Left renal cortex interstitium (tissue), 4 donors: ENCODE measurements at regions not wholly inside any gene's neighbourhood (a gene's known extent, or its start where the extent isn't known, plus 50 kb on each side); places are given as distances from the start of the nearest gene placed in this dataset.

Experiments
- DNase-seq, 4 donors: peaks; one replicate each; pipeline ENCODE4 v3.0.0-alpha.2; 2013; ENCODE audit warnings: low read depth in 4 of 4, low spot score in 2 of 4, missing footprints in 1 of 4

- no peak for DNase-seq
Measured at GRCh38 chr3:72319194-72320094, 528.8 kb downstream of the SHQ1 start.

DNA sequence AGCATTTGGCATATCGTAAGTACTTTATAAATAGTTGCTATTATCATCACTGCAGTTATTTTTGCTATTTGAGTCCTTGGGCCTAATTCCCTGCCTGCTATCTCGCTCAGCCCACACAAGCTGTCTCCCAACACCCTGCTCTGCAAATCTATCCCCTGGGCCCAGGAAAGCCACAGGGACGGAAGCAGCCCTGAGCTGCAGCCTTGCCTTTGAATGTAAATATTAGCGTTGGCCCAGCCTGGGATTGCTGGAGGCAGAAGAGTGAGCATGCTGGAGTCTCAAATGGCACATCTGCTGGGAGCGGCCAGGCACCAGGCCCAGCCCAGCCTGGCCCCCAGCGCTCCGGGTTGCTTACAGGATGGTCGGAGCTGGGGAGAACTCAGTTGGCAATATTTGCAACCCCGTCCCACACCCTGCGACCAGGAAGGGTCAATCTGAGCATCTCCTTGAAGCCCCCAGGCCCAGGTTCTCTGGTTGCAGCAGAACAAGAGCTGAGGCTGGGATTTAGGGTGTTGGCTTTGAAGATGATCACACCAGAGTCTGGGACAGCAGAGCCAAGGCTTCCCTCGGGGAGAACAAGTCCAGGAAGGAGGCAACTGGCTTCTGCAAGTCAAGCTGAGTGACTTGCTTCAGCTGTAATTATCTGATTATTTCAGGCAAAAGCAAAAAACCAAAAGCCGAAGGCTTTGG lies 529.6 kb downstream of the SHQ1 start:
- DNase-seq: no peak

DNA sequence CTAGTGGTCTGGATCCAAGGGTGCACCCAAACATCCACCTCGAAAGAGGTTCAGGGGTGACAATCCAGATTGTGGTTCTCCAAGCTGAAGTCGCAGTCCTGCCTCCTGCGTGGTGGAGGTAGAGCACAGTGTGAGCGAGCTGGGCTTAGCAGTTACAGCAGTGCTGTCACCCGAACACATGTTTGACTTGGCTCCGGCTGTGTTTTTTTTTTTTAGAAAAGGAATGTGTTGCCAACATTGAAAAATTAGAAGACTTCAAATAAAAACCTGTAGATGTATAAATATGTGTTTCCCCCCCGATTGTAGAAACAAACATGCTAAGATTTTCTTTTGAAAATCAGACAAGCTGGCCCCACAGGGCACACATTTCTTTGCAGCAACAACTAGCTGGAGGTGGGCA lies 530.8 kb downstream of the SHQ1 start:
- no peak for DNase-seq

GRCh38 chr3:72316501-72317279 lies 531.6 kb downstream of the SHQ1 start:
- DNase-seq: no peak

DNA sequence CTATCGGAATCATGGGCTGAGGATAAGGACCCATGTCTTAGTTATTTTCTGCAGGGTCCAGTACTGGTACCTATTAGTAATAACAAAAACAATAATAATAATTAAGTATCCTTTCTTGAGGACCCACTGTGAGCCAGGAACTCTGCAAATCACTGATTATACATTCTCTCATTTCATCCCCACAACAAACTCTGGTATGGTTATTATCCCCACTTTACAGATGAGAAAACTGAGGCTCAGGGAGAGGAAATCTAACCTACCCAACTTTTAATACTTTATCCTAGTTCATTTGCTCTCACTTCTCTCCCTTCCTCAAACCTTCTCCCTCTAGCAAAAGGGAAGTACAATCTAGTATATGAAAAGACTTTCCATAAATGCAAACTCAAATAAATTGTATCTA lies 528.4 kb upstream of the PROK2 start:
- no peak for DNase-seq

- no peak for DNase-seq
Measured at GRCh38 chr3:72312339-72312738, 527.4 kb upstream of the PROK2 start.

DNA sequence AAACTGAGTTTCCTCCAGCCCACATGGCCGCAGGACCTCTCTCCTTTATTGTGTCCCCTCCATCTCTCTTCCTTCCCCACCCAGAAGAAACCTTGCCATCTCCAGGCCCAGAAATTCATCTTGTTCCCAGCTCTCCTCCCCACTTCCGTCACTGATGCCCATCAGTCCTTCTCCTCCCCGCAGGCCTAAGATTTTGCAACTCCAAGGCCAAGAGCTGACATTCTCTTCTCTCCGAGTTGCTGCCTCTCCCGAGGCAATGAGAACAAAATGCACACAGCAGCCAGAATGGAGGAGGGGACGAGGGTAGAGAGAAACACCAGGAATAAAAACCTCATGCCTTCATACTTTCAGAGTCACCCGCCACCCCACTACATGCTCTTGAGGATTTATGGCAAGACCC lies 526.5 kb upstream of the PROK2 start:
- no peak for DNase-seq

DNA sequence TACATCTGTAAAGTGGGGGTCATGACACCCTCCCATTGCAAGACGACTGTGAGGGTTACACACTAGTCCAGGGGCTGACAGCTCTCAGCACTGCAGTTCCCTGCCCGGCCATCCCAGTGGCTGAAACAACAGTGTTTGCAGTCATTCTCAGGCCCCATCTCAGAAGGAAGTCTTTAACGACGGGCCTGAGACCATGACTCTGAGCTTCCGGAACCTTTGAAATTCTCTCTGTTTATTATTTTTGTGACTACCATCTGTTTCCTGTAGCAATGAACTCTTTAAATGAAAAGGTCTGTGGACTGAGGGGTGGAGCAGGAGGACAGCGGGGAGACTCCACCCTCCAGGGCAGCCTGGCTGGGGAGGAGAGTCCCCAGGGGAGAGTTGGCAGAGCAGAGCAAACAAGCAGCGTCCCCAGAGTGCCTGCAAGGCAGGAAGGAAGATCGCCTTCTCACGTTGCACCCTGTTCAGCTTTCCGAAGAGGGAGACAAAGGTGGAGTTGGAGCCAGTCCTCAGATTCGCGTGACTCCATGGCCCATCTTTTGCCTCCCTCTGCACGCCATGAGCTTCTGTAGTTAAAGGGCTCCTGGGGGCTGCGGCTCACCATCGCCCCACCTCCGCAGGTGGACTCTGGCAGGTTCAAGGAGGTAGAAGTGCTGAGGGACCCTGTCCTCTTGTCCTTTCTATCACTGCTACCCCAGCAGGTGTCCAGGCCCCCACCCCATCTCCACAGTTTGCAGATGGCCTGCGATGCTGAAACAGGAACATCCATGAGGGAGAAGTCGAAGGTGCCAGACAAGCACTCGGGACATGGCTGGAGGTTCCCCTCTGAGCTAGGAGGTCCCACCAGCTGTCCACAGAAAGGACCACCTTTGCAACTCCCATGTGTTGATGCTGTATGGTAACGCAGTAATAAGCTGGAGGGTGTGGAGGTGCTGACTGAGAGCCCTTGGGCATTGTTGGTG lies 525.8 kb upstream of the PROK2 start:
- DNase-seq: peak in 1 of 4 donors; percentile 31

- DNase-seq: no peak
Measured at GRCh38 chr3:72309661-72310418, 524.9 kb upstream of the PROK2 start.

DNA sequence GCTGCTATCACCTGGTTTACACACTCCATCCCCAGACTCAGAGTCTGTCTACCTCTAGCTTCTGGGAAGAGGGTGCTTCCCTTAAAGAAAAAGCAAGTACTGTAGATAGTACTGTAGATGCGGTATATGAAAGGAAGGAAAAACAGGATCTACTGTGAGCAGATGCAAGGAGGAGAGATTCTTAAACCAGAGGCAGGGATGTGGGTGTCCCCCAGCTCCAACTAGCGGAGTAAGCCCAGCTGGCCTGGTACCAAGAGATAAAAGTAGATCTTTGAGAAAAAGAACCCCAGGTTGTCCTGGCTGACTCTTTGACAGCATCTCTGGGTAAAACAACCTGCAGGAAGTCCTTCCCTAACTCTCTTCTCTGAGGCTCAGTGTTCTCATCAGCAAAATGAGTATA lies 523.7 kb upstream of the PROK2 start:
- no peak for DNase-seq

DNA sequence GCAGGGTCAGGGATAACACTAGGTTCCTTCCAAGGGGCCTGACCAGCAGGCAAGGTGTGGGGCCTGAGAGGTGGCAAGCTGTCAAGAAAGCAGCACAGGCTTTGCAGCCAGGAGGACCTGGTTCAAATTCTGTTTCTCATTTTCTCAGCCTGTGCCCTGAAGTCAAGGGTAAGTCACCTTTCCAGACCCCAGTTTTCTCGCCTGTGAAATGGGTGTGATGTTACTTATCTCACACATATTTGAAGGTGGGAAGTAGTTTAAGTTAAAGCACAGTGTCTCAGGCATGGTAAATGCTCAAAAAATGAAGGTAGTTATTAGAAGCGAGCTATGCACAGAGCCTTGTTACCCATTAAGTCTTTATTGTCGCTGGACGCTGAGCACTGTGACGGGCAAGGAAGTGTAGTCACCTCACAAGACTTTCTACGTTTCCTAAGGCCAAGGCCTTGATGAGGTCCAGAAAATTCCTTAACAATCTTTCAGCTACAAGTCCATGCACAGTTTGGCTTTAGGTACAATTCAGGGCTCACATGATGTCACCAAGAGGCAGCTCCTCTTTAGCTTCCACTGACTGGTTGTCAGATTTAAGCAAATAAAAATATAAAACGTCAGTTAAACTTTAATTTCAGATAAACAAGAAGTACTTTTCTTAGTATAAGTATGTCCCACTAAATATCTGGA lies 522.6 kb upstream of the PROK2 start:
- DNase-seq: no peak

- DNase-seq: peak in 3 of 4 donors; percentile 69 to 86 (median 75)
Measured at GRCh38 chr3:72306800-72307341, 521.9 kb upstream of the PROK2 start.

DNA sequence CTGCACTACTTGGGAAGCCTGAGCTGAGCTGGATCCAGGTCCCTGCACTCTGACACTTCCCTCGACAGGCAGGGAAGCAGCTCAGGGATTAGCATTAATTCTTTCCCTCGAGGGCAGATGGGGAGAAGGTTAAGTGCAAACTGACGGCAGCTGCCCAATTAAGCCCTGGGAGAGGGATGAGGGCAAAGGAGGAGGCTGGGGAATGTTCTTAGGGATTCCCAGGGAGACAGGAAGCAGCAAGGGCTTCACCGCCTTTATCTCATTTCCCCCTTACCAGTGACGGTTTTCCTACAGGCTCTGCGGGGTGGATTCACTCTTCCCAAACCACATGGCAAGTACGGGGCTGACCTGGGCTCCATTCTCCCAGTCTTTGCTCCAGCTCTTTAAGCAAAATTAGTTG lies 519.0 kb upstream of the PROK2 start:
- no peak for DNase-seq

DNA sequence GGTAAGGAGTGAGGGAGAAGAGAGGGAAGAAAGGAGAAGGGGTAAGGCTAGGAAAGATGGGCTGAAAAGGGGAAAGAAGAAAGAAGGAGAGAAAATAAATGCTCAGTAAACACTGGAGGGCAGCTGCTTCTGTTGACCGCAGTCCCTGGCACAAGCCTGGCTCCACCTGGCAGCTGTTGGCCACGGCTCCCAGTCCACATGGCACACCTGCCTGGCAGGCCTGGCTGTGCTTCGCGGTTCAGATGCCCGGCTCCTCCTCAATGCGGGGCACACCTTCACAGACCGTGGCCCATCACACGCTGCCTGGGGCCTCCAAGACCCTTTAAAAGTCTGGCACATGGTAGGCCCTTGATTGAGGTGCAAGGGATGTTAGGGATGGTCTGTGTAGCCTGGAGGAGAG lies 516.8 kb upstream of the PROK2 start:
- DNase-seq: no peak

DNA sequence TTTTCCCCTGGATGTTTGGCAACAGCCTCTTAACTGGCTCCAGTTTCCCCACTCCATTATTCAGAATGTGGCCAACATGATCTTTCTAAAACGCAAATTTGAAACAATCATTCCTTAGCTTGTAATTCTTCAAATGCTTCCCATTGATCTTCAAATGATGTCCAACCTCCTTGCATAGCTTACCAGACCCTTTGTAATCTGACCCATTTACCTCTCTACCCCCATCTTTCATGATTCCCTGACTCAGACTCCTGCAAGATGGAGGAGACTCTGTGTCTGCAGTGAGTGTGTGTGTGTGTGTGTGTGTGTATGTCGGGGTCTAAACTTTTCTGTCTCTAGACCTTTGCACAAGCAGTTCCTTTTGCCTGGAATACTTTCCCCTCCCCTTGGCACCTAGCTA lies 515.7 kb upstream of the PROK2 start:
- DNase-seq: no peak

- no peak for DNase-seq
Measured at GRCh38 chr3:72299823-72300222, 514.9 kb upstream of the PROK2 start.

- no peak for DNase-seq
Measured at GRCh38 chr3:72299321-72299802, 514.4 kb upstream of the PROK2 start.
